ENCODE measurements at regions not wholly inside any gene's neighbourhood (a gene's known extent, or its start where the extent isn't known, plus 50 kb on each side); places are given as distances from the start of the nearest gene placed in this dataset.

- TF ChIP-seq CTCF (conservative IDR thresholded peaks at IDR 0.05; ENCODE audit: low read depth, low read length) (no peak), EZH2 (IDR thresholded peaks at IDR 0.05; ENCODE audit: low read length, unreplicated experiment) (no peak), EZH2phosphoT487 (IDR thresholded peaks at IDR 0.05; ENCODE audit: borderline replicate concordance, low read length) (no peak)
Observed at GRCh38 chr2:120613742-120614571, 121.7 kb upstream of the GLI2 start.

Data from PC-3 (cell line).